Neural cell (in vitro differentiated cells): ENCODE measurements at regions not wholly inside any gene's neighbourhood (a gene's known extent, or its start where the extent isn't known, plus 50 kb on each side); places are given as distances from the start of the nearest gene placed in this dataset.

ENCODE experiments used
- CTCF ChIP-seq: fragments of 450-650 bp; IDR thresholded peaks from 2 replicates; pipeline ENCODE4 v1.5.1; 2014; ENCODE audit warnings: antibody characterized with exemption, mild to moderate bottlenecking, moderate library complexity; ENCODE audit not compliant: poor library complexity, severe bottlenecking
- EZH2 ChIP-seq: fragments of 200-600, 300-800 bp; shearing (Covaris generic), sonication (generic); IDR thresholded peaks from 2 replicates; pipeline ENCODE4 v1.6.1; 2014; ENCODE audit warnings: antibody characterized with exemption, low read length, borderline replicate concordance, mild to moderate bottlenecking; ENCODE audit not compliant: insufficient read depth, poor library complexity, severe bottlenecking
- MXI1 ChIP-seq: fragments of 450-650 bp; conservative IDR thresholded peaks from 2 replicates; pipeline ENCODE4 v1.6.1; 2014; ENCODE audit warnings: antibody characterized with exemption, mild to moderate bottlenecking; ENCODE audit not compliant: poor library complexity, severe bottlenecking
- POLR2AphosphoS5 ChIP-seq: IDR thresholded peaks from 2 replicates; pipeline ENCODE4 v1.6.1; 2012
- RAD21 ChIP-seq: fragments of 450-650 bp; conservative IDR thresholded peaks from 2 replicates; pipeline ENCODE4 v1.6.1; 2014; ENCODE audit warnings: antibody characterized with exemption, mild to moderate bottlenecking, moderate library complexity
- REST ChIP-seq: IDR thresholded peaks from 2 replicates; pipeline ENCODE4 v1.6.1; 2012; ENCODE audit warnings: borderline replicate concordance
- SMC3 ChIP-seq: fragments of 450-650 bp; conservative IDR thresholded peaks from 2 replicates; pipeline ENCODE4 v1.6.1; 2014; ENCODE audit warnings: antibody characterized with exemption, mild to moderate bottlenecking, moderate library complexity; ENCODE audit not compliant: poor library complexity
- TAF1 ChIP-seq: IDR thresholded peaks from 2 replicates; pipeline ENCODE4 v1.6.1; 2012; ENCODE audit warnings: low read depth

GRCh38 chr18:44620812-44621211 lies 59.9 kb upstream of the SETBP1 start:
- TF ChIP-seq EZH2 (no peak), CTCF (no peak), MXI1 (no peak), POLR2AphosphoS5 (no peak), REST (no peak), SMC3 (no peak), RAD21 (no peak), TAF1 (no peak)
